NCI-H187 (cell line): ENCODE measurements at regions not wholly inside any gene's neighbourhood (a gene's known extent, or its start where the extent isn't known, plus 50 kb on each side); places are given as distances from the start of the nearest gene placed in this dataset.
"Not testable (repeated sequence)": the region's sequence is repeated elsewhere in the genome, so short reads cannot be mapped to it uniquely, and the experiment has no call there.

ENCODE experiments used
- DNase-seq, 2 experiments: peaks; one replicate each; lab custom pipeline; 2025; lab: John Stamatoyannopoulos, UW

GRCh38 chr5:102154791-102155605, 141.1 kb downstream of the SLCO4C1 start:
- not testable (repeated sequence) for DNase-seq

- no peak for DNase-seq
Measured at GRCh38 chr5:102154291-102154690, 141.8 kb downstream of the SLCO4C1 start.

DNA sequence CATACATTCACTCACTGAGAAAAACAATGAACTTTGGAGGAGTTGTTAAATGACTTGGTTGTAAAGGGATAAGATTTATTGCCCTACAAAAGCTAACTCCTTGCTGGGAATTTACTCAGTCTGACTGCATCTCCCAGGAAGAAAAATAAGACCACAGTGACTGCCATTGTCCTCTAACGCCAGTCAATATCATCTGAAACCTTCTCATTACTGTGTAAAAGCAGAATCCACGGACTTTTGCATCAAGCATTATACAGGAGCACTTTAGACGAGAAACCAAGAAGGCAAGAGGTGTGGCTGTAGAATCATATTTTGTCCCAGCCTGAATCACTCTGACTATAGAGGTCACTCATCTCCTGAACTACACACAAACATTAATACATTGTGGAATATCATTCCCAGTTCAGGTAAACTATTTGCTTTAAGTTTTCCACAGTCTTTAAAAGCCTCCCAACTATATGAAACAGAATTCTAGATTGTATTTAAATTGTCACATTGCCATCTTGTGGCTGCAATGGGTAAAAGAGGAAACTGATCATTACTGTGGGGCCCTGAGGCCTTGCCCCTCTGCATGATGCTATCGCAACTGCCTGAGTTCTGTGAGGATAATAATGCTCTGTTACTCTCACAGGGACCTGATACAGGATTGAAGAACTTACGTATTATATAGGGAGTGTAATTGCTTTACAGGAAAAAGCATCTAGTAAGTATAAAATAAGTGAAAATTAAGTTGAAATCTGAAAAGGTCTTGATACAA, 142.9 kb downstream of the SLCO4C1 start:
- no peak for DNase-seq

GRCh38 chr5:102139029-102139428, 157.1 kb downstream of the SLCO4C1 start:
- no peak for DNase-seq

GRCh38 chr5:102138243-102138653, 157.8 kb downstream of the SLCO4C1 start:
- no peak for DNase-seq

DNA sequence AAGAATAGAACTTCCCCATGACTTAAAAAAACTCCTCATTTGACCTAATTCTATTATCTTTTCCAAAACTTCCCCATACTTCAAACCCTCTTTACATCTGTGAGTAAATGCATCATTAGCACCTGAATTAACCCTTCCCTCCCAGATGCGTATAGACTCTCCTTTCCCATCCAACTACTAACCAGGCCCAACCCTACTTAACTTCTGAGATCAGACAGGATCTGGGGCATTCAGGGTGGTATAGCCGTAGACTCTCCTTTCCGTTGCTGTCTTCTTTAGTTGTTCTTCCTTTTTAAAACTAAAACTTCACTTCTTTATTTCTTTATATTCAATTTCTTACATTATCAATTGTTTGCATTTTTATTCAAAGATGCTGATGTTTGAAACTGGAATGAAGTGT, 165.2 kb downstream of the SLCO4C1 start:
- DNase-seq: no peak

DNA sequence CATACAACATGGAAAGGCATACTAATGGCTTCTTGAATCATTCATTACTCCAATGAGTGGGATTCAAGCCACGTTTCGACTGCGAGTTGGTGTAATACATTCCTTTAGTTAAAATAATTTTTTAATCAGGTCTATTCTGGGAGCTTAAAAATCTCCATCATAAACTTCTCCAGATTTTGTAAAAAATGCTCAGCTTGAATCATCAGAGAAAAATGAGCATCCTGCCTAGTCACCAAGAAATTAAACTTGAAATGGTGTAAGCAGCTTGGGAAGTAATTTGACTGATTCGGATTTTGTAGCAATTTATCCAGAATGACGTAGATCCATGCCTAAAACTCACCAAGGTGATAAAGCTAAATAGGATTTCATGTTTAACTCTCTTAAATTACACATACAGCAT, 165.7 kb downstream of the SLCO4C1 start:
- no peak for DNase-seq

- DNase-seq: no peak
Measured at GRCh38 chr5:102119252-102119651, 176.8 kb downstream of the SLCO4C1 start.

DNA sequence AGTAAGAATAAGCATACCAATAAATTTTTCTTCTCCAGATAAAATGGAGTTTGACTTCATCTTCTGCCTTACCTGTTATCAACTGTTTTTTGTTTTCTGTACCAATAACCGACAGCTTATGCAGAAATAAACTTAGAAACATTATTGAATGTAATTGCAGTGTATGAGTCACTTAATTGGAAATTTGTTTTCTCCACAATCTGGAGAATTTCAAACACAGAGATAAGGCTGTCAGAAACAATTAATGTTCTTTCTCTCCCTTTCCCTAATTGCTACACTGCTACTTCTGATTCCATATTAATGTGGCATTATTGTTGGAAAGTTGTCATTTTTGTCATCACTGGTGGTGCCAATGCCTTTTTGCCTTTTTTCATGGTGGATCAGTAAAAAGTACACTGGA, 180.3 kb downstream of the SLCO4C1 start:
- no peak for DNase-seq

DNA sequence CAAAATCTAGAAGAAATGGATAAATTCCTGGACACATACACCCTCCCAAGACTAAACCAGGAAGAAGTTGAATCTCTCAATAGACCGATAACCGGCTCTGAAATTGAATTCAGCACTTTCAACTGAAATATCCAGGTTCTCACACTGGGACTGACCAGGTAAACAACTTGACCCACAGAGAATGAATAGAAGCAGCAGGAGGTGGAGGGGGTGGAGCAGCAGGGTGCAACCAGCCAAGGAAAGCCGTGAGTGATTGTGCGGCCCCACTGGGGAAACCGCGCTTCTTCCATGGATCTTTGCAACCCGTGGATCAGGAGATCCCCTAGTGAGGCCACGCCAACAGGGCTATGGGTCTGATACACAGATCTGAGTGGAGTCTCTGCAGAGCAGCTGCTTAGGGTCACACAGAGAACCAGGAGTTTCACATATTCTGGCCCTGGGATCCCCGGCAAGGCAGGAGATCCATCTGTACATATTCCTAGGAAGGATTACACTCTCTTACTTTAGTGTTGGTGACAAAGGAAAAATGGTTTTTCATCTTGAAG, 181.5 kb downstream of the SLCO4C1 start:
- no peak for DNase-seq

DNA sequence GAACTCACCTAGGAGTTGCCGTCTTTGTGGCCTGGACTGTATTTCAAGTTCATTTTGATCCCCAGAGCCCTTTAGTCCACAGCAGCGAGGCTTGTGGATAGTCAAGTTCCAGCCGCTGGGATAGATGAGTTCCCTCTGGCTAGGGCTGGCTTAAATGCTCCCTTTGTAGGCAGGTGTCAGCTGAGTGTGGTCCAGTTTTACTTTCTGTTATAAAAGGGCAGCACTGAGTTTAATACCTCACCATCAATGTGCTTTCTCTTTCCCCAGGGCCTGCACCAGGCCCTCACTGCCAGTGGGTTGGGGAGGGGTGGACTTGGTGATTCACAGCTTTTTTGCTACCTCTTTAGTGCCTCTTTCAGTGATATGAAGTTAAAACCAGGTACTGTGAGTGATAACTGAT, 188.2 kb downstream of the SLCO4C1 start:
- no peak for DNase-seq

- DNase-seq: no peak
Measured at GRCh38 chr5:102106599-102106998, 189.5 kb downstream of the SLCO4C1 start.

GRCh38 chr5:102099766-102100331, 196.2 kb downstream of the SLCO4C1 start:
- no peak for DNase-seq

- DNase-seq: not testable (repeated sequence)
Measured at GRCh38 chr5:102099083-102099482, 197.0 kb downstream of the SLCO4C1 start.

GRCh38 chr5:102098606-102099005, 197.5 kb downstream of the SLCO4C1 start:
- not testable (repeated sequence) for DNase-seq

- DNase-seq: no peak
Measured at GRCh38 chr5:102090770-102091169, 205.3 kb downstream of the SLCO4C1 start.

DNA sequence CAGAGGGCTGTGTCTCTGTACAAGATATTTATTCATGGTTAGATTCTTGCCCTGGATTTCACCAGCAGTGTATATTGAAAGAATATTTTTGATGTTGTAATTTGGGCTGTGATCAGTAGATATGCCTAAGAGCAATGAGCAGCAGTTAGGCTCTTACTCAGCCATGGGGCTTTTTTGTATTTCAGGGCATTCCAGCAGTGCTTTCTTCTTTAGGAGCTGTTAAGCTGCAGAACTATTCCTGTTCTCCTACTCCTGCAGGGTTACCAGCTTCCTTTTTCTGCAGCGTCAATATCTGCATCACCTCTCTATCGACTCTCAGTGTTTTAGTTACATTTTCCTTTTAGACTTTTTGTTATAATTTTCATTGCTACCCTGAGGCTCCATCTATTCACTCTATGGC, 206.2 kb downstream of the SLCO4C1 start:
- DNase-seq: no peak

GRCh38 chr5:102087906-102088305, 208.2 kb downstream of the SLCO4C1 start:
- DNase-seq: no peak

DNA sequence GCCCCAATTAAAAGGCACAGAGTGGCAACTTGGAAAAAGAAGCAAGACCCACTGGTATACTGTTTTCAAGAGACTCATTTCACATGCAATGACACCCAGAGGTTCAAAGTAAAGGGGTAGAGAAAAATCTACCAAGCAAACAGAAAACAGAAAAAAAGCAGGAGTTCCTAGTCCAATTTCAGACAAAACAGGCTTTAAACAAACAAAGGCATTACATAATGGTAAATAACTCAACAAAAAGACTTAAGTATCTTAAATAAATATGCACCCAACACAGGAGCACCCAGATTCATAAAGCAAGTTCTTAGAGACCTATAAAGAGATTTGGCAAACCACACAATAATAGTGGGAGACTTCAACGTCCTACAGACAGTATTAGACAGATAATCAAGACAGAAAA, 215.8 kb downstream of the SLCO4C1 start:
- DNase-seq: no peak

- no peak for DNase-seq
Measured at GRCh38 chr5:102077920-102078319, 218.2 kb downstream of the SLCO4C1 start.

DNA sequence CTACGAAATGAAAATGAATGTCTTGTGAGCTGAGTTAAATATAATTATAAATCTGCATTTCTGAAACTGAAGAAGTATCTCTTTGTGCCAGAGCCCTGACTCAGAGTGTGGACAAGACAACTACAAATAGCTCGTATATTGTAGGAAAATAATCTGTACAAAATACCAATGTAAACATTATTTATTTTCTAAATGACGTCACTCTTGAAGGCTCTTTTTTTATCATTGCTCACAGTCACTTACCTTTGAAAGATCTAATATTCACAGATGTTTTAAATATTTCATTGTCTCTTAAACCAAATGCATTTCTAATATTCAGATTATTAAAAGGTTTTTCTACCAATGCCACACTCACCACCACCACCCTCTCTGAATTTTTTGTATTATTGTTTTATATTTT, 226.1 kb downstream of the SLCO4C1 start:
- DNase-seq: no peak

DNA sequence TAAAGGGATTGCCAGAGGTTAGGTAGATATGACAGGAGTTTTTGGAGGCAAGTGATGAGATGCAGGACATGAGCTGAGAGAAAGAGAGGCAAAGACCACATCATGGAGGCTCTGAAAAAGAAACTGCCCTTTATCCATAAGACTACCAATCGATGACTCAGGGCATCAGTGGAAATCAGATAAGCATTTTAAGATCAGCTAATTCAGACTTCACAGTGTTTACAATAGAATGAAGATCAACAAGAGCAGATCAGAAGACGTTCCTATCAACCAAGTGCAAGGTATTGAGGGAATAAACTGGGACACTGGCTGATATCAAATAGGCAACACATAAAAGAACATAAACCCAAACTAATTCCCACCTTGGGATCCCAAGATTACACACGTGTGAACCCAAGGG, 227.2 kb downstream of the SLCO4C1 start:
- no peak for DNase-seq

- no peak for DNase-seq
Measured at GRCh38 chr5:102049517-102049916, 246.6 kb downstream of the SLCO4C1 start.
